GM12891 (cell line): ENCODE measurements at regions not wholly inside any gene's neighbourhood (a gene's known extent, or its start where the extent isn't known, plus 50 kb on each side); places are given as distances from the start of the nearest gene placed in this dataset.

Experiments used
- PAX5 ChIP-seq: IDR thresholded peaks from 2 replicates; pipeline ENCODE4 v1.6.1; 2011; ENCODE audit warnings: low read length, moderate library complexity, mild to moderate bottlenecking; ENCODE audit not compliant: insufficient read depth, severe bottlenecking
- POLR2A ChIP-seq: IDR thresholded peaks from 2 replicates; pipeline ENCODE4 v1.6.1; 2011; ENCODE audit warnings: low read depth, low read length, control low read depth
- POLR2AphosphoS5 ChIP-seq: IDR thresholded peaks from 2 replicates; pipeline ENCODE4 v1.6.1; 2011; ENCODE audit warnings: low read depth, low read length, control low read depth
- POU2F2 ChIP-seq: IDR thresholded peaks from 2 replicates; pipeline ENCODE4 v1.6.1; 2011; ENCODE audit warnings: low read depth, mild to moderate bottlenecking, control low read depth, low read length, moderate library complexity
- SPI1 ChIP-seq: IDR thresholded peaks from 2 replicates; pipeline ENCODE4 v1.6.1; 2011; ENCODE audit warnings: low read depth, low read length, control low read depth
- TAF1 ChIP-seq: IDR thresholded peaks from 2 replicates; pipeline ENCODE4 v1.6.1; 2011; ENCODE audit warnings: low read depth, low read length, control low read depth

GRCh38 chrX:147846676-147847075 lies 65.0 kb upstream of the FMR1 start:
- TF ChIP-seq POLR2A (no peak), TAF1 (no peak), SPI1 (no peak), POLR2AphosphoS5 (no peak), PAX5 (no peak), POU2F2 (no peak)
